Renal cortical epithelial cell (primary cell): ENCODE measurements at regions not wholly inside any gene's neighbourhood (a gene's known extent, or its start where the extent isn't known, plus 50 kb on each side); places are given as distances from the start of the nearest gene placed in this dataset.
A peak's percentile ranks its signal among the peaks of the same experiment; 100 is the strongest.

Source experiments
- DNase-seq: peaks from one replicate; pipeline ENCODE4 v3.0.0-alpha.2; 2011; ENCODE audit warnings: low read depth

DNA sequence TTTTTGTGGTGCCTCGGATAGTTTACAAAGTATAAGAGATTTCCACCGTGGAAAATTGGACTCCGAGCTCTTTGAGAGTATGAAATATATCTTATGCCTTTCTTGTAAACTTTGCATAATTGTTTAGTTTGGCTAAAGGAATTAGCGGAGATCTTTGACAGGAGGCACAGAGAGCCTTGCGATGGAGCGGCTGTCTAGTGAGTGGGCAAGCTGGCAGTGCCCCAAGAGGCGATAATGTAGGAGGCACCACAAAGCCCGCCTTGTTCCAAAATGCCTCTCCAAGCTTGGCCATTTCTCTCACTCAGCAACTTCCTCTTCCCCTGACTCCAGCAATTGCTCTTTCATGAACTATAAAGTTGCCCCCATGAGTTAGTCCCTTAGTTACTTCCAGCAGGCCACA lies 270.1 kb upstream of the PRICKLE1 start:
- no peak for DNase-seq

GRCh38 chr12:42857106-42857505 lies 267.6 kb upstream of the PRICKLE1 start:
- no peak for DNase-seq

DNA sequence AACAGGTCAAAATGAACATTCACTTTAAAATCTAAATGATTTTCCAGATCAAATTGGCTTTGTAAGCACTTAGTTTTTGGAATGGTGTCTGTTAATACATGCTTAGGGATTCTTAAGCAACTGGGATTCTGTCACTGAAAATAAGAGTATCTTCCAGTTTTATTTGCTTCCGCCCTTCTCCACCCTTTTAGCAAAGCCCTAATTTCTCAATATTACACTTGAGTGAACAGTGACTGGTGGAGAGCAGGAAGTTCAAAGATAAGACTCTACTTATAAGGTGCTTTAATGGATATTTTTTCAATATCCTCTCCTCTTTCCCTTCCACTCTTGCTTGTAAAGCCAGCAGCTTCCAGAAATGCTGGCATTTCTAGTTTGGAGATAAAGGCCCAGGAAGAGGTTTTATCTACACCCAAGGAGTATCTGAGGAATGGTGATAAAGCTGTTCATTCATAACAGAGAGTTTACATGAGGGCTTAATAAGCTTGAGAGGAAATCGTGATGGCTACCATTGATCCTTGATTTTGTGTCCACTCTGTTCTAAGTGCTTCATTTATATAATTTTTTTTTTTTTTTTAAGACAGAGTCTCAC lies 265.9 kb upstream of the PRICKLE1 start:
- DNase-seq, result no peak

- DNase-seq, result peak; percentile 61
Measured at GRCh38 chr12:42854826-42855225, 265.3 kb upstream of the PRICKLE1 start.

- no peak for DNase-seq
Measured at GRCh38 chr12:42854208-42854607, 264.7 kb upstream of the PRICKLE1 start.

GRCh38 chr12:42853370-42854140 lies 264.0 kb upstream of the PRICKLE1 start:
- no peak for DNase-seq

- DNase-seq, result no peak
Measured at GRCh38 chr12:42846782-42847181, 257.2 kb upstream of the PRICKLE1 start.

DNA sequence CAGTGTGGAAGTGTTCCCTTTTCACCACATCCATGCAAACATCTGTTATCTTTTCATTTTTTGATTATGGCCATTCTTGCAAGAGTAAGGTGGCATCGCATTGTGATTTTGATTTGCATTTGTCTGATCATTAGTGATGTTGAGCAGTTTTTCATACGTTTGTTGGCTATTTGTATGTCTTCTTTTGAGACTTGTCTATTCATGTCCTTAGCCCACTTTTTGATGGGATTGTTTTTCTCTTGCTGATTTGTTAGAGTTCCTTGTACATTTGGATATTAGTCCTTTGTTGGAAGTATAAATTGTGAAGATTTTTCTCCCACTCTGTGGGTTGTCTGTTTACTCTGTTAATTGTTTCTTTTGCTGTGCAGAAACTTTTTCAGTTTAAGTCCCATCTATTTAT lies 244.5 kb upstream of the PRICKLE1 start:
- DNase-seq, result no peak

DNA sequence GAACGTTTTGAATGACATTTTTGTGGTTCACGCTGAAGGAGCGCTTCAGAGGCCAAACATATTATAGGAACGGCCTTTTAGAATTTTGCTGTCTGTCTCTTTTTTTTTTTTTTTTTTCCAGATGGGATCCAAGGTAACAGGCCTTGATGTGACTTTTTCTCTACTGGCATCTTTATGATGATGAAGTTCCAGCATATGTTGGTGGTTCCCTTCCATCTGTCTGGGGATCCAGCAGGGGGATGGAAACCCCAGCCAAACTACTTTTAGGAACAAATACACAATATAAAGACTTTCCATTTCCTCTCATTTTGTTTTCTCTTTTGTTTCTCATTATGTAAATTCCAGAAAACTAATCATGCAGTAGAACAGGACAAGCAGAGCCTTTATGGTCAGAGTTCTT lies 239.3 kb upstream of the PRICKLE1 start:
- peak; percentile 24 for DNase-seq

DNA sequence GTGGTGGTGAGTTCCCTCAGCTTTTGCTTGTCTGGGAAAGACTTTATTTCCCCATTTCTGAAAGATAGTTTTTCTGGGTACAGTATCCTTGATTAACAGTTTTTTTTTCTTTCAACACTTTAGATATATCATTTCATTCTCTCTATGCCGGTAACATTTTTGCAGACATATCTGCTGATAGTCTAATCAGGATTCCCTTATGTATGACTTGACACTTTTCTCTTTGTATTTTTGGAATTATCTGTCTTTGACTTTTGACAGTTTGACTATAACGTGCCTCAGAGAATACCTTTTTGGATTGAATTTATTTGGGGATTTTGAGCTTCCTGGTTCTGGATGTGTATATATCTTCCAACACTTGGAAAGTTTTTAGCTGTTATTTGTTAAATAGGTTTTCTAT lies 234.8 kb upstream of the PRICKLE1 start:
- DNase-seq, result no peak

DNA sequence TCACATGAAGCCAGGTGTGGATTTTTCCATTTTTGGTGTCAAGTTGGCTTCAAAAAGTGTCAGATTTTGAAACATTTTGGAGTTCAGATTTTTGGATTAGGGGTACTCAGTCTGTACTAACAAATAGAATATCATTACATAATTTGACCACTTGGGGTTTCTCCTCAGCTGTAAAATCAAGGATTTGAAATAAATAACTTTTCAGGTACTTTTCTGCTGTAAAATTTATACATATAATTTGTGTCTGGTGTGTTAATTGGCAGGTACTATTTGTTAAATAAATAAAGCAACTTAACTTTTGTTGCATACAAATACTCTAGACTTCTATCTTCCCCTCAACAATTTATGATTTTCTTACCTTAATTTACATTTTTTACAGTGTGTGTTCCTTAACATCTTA lies 234.1 kb upstream of the PRICKLE1 start:
- DNase-seq, result no peak

- no peak for DNase-seq
Measured at GRCh38 chr12:42819846-42820245, 230.3 kb upstream of the PRICKLE1 start.

DNA sequence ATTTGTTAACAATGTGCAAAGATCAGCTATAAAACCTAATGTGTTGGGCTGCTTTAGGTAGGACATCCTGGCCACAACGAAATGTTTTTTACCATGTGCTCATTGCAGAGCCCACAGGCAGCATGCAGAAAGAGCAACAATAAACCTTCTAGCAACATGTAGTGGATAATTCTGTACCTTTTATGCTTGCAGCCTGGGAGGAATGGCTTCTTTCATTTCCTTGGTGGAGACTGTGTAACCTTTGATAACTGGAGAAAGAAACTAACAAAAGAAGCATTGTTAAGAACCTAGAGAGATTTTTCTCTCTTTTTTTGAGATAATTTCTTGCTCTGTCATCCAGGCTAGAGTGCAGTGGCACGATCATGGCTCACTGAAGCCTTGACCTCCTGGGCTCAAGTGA lies 225.5 kb upstream of the PRICKLE1 start:
- no peak for DNase-seq

DNA sequence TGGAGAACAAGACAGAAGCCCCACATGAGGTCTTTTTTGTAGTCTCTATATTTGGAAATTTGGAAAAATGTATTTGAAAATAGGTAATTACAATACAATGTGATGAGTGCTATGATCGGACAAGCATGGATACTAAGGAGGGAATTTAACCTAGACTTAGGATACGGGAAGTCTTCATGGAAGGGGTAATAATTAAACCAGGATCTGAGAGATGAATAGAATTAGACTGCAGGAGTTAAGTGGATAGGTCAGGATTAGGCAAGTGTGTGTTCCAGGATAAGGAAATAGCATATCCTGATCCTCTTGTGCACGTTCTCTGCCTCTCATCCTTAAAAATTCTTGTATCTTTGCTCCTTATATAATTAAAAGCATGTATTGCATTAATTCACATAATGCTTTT lies 223.3 kb upstream of the PRICKLE1 start:
- DNase-seq, result peak; percentile 55

GRCh38 chr12:42812086-42812485 lies 222.5 kb upstream of the PRICKLE1 start:
- no peak for DNase-seq

DNA sequence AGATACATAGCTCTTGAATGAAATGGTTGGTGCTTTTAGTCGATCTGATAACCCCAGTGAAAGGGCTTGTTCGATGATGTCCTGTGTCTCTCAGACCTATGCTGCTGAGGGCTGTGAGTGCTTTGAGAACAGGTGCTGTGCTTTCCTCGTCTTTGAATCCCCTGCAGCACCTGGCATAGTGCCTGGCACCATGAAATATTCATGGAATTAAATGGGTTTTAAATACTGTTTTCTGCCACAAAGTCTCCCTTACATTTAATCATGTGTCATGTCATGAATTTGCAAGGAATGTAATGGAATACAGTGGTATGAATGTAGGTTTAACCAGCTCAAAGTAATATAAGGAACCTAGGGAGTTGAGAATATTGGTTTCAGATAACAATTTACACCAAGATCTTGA lies 220.5 kb upstream of the PRICKLE1 start:
- DNase-seq, result peak; percentile 65

GRCh38 chr12:42809226-42809625 lies 219.7 kb upstream of the PRICKLE1 start:
- DNase-seq, result peak; percentile 68

DNA sequence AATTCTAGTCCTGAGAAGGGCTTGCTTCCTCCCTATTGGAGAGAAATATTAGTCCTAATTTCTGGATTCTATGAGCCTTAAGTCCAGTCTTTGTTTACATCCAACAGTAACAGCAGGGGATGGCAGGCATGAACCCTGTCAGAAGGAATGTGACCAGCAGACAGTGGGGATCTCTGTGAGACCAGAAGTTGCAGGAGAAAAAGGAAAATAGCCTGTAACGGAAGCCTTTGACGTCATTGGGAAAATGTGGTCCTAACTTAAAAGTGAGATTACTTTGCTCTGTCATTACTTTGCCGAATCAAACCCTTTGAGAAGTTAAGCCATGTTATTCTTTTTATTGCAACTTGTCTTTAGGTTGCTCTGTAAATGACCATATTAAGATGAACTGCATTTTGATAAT lies 218.2 kb upstream of the PRICKLE1 start:
- DNase-seq, result no peak

DNA sequence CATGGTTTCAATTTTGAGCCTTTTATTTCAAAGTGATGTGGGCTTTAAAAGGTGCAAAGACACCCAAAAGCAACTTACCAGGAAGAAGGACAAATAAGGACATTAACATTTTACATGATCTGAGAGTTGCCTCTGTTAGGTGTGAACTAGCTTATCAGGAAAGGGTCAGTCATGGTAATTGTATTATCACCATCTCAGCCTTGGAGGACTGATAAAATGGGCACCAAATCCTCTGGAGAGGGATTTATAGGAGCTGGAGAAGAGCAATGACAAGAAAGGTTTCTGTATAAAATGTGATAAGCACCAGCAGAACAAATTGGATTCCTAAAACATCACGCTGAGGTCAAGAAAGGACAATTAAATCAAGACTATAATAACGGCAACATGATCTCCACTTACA lies 217.7 kb upstream of the PRICKLE1 start:
- no peak for DNase-seq

DNA sequence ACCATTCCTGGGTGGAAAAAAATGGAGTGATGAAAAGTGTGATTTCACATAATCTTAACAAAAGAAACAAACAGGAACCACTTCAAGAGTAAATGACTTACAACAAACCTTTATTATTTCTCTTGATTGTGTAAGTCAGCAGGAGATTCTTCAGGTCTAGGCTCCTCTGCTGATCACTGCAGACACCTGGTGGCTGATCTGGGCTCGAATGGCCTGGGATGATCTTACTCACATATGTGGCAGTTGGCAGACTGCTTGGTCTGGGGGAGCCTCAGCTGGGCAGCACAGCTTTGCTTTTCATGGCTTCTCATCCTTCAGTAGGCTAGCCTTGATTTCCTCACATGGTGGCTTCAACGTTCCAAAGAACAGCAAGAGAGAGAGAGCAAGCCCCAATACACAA lies 215.4 kb upstream of the PRICKLE1 start:
- no peak for DNase-seq

GRCh38 chr12:42802785-42803189 lies 213.2 kb upstream of the PRICKLE1 start:
- no peak for DNase-seq

GRCh38 chr12:42801271-42801670 lies 211.7 kb upstream of the PRICKLE1 start:
- no peak for DNase-seq

- no peak for DNase-seq
Measured at GRCh38 chr12:42799966-42800365, 210.4 kb upstream of the PRICKLE1 start.
